Medulla oblongata (tissue), 1 donor: ENCODE measurements at regions not wholly inside any gene's neighbourhood (a gene's known extent, or its start where the extent isn't known, plus 50 kb on each side); places are given as distances from the start of the nearest gene placed in this dataset.
"Not testable (repeated sequence)": the region's sequence is repeated elsewhere in the genome, so short reads cannot be mapped to it uniquely, and the experiment has no call there.

Experiments
- DNase-seq: peaks from one replicate; pipeline ENCODE4 v3.0.0-alpha.2; 2015; ENCODE audit errors: extremely low spot score

- no peak for DNase-seq
Observed at GRCh38 chr20:51958099-51959065, 156.1 kb upstream of the SALL4 start.

GRCh38 chr20:51955756-51956155, 153.4 kb upstream of the SALL4 start:
- DNase-seq: no peak

- no peak for DNase-seq
Observed at GRCh38 chr20:51953731-51954340, 151.5 kb upstream of the SALL4 start.

GRCh38 chr20:51950926-51951325, 148.6 kb upstream of the SALL4 start:
- no peak for DNase-seq

GRCh38 chr20:51946586-51946985, 144.3 kb upstream of the SALL4 start:
- DNase-seq: no peak

GRCh38 chr20:51945881-51946280, 143.6 kb upstream of the SALL4 start:
- no peak for DNase-seq

- DNase-seq: no peak
Observed at GRCh38 chr20:51945177-51945576, 142.9 kb upstream of the SALL4 start.

- no peak for DNase-seq
Observed at GRCh38 chr20:51943761-51944160, 141.4 kb upstream of the SALL4 start.

GRCh38 chr20:51943326-51943725, 141.0 kb upstream of the SALL4 start:
- not testable (repeated sequence) for DNase-seq

- no peak for DNase-seq
Observed at GRCh38 chr20:51941503-51941902, 139.2 kb upstream of the SALL4 start.

GRCh38 chr20:51939259-51939585, 136.9 kb upstream of the SALL4 start:
- no peak for DNase-seq

- no peak for DNase-seq
Observed at GRCh38 chr20:51938559-51939258, 136.4 kb upstream of the SALL4 start.

- DNase-seq: no peak
Observed at GRCh38 chr20:51937779-51938178, 135.5 kb upstream of the SALL4 start.

- no peak for DNase-seq
Observed at GRCh38 chr20:51936377-51936776, 134.1 kb upstream of the SALL4 start.

- no peak for DNase-seq
Observed at GRCh38 chr20:51935003-51935358, 132.7 kb upstream of the SALL4 start.

- no peak for DNase-seq
Observed at GRCh38 chr20:51934301-51935002, 132.1 kb upstream of the SALL4 start.

GRCh38 chr20:51931371-51931781, 129.1 kb upstream of the SALL4 start:
- DNase-seq: no peak

GRCh38 chr20:51930775-51931174, 128.5 kb upstream of the SALL4 start:
- DNase-seq: no peak

GRCh38 chr20:51928931-51929330, 126.6 kb upstream of the SALL4 start:
- DNase-seq: no peak

GRCh38 chr20:51927970-51928369, 125.6 kb upstream of the SALL4 start:
- not testable (repeated sequence) for DNase-seq

GRCh38 chr20:51926670-51927305, 124.5 kb upstream of the SALL4 start:
- no peak for DNase-seq

GRCh38 chr20:51924509-51924908, 122.2 kb upstream of the SALL4 start:
- DNase-seq: no peak
